NOMO-1 treated with DMSO at 0.1 percent for 48 hours (cell line): ENCODE measurements at regions not wholly inside any gene's neighbourhood (a gene's known extent, or its start where the extent isn't known, plus 50 kb on each side); places are given as distances from the start of the nearest gene placed in this dataset.

Experiments
- DNase-seq: peaks from one replicate; lab custom pipeline; 2025; ENCODE audit not compliant: unreplicated experiment; lab: John Stamatoyannopoulos, UW

DNA sequence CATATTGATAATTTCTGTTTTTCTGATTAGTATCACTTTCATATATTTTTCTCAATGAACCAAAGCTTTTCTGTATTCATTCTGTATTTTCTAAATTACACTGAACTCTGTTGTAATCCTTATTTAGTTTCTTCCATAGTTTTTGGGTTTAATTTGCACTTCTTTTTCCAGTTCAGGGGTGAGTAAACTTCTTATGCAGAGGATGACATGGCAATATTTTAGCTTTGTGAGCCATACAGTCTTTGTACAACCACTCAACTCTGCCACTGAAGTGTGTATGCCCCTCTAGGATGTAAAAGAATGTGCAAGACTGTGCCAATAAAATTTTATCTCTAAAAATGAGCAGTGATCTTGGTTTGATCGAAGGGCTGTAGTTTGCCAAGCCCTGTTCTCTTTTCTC, 239.0 kb upstream of the CITED2 start:
- DNase-seq = no peak

DNA sequence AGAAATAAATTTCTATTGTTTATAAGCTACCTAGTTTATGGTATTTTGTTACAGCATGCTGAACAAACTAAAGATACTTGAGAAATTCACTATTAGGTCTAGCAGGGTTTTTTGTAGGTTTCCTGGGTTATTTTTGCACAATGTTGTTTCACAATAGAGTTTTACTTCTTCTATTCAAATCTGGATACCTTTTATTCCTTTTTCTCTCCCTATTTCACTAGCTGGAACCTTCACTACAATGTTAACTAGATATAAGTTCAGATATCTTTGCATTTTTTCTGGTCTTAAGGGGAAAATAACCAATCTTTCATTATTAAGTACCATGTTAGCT, 237.7 kb upstream of the CITED2 start:
- peak; percentile 80 for DNase-seq

DNA sequence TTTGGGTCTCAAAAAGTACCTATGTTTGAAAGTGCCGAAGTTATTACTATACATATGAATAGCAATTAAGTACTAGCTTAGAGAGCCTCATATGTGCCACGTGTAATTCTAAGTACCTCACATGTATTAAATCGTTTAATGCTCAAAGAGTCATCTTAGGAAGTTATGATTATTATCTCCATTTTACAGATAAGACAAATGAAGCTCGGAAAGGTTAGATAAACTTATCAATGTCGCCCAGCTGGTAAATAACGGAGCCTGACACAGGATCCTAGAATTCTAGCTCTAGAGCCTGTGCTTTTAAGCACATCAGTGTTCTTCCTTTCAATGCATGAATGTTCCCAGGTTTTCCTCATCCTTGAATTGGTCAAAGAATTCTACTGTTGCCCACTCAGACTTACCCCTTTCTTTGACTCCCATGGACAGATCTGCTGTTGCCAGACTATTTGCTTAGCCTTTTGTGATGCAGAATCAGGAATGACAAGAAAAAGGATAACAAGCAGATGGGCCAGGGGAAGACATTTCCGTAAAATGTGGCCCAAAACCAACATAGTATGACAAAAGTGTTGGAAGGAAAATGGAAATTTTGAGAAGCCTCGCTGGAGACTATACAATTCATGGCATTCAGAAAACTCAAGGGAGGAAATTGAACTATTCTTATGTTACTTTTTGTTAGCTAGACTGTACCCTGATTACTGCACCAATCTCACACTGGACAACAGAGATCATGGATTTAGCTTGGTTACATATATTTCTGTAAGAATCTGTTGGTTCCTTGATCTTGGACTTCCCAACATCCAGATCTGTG, 237.1 kb upstream of the CITED2 start:
- no peak for DNase-seq

DNA sequence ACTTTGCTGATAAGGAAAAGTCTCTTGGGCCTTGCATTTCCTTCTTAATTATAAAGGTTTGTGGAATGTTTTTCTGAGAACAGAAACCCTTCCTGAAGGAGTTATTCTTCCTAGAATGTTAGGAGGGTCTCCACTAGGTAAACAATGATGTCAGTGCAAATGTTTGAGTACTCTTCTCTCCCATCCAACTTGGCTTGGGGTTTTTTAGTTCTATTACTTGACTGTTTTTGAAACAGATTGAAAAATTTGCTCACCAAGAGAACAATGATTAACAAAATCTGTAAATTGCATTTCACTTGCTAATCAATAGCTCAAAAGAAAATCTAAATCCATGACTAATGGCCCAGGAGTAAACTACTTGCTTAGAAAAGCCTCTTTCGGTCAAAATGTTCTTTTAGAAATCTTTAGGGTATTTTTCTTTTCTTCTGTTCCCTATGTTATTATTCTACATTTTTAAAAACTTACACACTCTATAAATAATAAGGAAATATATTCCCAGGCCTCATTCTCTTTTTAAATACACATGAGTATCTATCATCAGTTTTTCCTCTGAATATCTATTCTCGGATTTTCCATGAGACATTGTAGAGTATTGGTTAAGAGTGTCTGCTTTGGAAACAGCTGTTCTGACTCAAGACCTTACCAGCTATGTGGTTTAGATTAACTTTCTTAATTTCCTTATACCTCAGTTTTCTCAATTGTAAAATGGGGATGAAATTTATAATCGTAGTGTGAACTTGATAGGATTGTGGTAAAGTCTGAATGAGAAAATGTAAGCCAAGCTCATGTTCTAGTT, 234.2 kb upstream of the CITED2 start:
- no peak for DNase-seq

DNA sequence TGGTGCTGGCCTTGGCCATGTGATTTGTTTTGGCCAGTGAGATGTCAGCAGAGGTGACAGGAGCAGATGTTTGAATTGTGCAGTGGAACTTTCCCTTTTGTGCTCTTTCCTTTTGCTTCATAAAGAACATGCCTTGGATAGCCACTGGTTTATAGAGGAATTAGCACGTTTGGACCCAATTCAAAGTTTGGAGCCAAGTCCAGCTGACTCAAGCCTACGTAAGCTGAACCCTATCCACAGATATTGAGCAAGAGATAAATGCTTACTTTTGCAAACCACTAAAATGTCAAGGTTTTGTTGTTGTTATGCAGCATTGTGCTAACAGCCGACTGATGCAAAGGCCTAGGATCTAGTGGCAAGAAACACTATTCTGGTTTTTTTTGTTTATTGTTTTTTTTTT, 230.9 kb upstream of the CITED2 start:
- DNase-seq = no peak

DNA sequence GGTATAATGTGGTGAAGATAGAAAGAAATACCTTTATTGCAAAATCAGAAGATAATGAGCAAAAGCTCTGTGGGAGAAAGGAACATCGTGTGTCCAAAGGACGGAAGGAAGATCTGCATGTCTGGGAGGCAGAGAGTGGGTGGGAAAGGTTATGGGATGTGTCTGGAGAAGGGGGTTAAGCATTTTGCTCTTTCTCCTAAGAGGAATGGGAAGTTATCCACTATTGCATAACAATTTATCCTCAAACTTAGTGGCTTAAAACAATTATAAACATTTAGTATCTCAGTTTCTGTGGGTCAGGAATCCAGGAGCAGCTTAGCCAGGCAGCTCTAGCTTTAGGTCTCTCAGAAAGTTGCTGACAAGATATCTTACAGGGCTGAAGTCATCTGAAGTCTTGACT, 229.1 kb upstream of the CITED2 start:
- no peak for DNase-seq

DNA sequence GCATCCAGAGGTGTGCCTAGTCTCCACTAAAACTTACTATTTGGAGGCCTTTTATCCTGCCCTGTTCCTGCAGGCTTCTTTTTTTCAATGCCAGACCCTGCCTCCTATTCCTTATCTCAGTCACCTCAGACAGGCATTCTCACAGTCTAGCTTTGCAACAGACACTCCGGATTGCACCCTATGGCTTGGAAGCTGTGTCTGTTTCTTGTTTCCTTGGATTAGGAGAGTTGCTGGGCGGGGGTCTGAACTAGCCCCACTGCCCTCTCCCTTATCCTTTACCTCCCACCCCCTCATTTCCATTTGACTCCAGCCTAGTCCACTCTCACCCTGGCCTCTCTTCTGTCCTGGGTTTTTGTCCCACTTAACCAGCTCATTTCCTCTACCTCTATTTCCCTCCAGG, 228.1 kb upstream of the CITED2 start:
- no peak for DNase-seq

DNA sequence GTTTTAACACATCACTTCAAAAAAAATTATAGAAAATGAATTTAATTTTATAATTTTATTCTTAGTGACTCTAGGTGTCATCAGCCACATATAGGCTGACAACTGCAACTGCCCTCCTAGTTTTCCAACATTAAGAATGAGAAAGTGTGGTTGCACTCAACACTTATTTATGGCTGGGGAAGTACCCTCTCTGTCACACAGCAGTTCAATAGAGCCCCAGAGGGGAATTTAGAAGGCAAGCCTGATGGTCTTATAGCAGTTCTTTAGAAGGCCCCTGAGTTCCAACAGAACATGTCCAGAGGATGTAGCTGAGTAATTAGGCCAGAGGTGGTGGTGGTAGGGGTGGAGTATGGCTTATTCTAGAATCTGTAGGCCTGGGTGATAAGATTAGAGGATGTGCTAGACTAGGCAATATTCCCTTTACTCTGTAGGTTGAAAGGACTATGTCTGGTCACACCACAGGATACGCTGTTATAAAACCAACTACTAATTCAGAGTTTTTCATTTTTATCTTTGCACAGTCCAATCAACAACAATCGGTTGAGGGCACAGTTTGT, 226.5 kb upstream of the CITED2 start:
- no peak for DNase-seq

DNA sequence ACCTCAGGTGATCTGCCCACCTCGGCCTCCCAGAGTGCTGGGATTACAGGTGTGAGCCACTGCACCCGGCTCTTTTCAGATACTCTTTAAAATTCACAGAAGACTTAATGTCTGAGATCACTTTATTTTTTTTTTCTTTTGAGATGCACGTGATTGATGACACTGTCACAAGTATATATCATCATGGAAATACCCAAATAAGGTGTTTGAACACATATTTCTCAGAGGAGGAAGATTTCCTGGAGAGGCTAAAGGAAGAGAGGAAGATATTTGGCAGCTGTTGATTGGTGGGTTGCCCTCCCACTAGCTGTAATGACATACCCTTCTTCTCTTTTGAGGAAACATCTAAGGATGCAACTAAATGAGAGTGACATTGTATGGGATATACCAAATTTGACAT, 225.9 kb upstream of the CITED2 start:
- DNase-seq = no peak

DNA sequence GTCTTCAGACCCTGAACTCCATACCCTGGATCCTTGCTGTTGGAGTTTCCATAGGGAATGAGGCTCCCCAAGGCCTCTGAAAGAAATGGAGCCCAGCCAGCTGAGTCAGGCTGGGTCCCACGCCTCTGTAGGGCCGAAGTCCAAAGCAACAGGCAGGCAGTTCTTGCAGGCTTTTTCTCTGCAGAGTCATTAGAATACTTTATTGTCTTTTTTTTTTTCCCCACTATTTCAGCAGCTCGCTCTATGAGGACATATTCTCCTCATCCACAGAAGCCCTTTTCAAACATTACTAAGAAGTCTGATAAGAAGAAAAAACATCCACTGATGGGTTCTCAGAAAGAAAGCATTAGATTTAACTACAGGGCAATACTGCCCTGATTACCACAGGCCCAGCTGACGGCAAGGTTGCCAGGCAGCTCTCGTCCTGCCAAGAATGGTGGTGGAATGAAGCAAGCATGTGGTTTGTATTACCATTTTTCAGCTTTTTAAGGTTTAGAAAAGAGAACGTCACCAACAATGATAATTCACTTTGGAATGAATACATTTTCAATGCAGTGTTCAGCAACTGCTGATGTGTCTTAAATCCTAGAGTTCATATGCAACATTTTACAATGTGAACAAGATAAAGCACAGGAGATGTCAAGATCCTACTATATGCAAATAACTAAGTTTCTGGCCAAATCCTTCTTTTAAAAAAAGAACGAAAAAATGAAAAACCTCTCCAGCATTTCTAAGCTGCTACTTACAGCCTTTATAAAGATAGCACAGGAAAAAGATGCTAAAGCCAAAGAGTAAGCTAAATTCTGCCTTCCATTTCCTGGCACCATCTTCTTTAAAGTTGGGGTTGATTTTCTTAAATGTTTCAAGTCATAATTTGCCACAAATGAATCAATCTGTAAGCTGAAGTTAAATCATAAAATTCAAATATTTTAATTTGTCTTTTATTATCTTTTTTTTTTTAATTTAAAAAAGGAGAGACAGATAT, 223.6 kb upstream of the CITED2 start:
- peak; percentile 56 for DNase-seq

DNA sequence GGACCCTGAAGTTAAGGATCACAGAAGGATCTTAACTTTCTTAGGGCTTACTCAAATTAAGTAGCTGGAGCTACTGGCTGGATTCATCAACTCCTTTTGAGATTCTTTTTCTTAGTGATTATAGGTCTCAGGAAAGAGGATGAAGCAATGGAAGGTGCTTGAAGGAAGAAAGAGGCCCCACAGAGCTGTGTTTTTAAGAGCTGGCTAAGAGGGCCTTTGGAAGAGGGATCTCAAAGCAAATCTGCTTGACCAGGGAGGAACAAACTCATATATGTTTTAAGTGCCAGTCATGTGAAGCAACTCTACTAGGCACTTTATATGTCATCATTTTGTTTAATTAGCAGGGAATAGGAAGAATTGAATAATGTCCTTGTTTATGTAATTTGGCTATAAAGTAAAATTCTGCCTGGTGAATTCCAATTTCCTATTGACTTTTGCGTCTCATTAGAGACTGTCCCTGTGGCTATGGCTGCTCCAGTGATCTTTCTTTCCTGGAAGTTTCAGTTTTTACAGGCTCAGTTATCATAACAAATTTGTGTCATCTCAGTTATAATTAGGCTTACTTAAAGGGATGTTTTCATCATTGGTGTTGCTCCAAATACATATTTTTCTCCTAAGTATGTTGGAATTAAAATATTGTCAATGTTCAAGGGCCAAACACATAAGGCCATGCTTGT, 222.8 kb upstream of the CITED2 start:
- DNase-seq = peak; percentile 23

DNA sequence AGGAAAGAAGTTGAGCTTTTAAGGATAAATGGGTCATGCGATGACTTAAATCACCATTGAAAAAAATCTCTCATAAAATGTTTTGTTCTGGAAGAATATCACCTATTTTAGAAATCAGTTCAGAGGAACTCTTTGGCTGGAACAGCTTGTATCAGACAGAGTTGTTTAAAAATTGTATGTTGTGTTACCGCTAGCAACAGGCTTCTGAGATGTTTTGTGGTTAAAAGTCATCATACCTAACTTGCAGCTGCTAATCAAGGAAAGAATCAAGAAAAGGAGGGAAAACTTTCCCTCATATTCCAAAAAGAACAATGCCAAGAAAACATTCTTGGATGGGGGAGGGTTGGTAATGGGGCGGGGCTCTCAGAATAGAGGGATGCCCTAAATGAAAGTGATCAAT, 220.7 kb upstream of the CITED2 start:
- DNase-seq = no peak

DNA sequence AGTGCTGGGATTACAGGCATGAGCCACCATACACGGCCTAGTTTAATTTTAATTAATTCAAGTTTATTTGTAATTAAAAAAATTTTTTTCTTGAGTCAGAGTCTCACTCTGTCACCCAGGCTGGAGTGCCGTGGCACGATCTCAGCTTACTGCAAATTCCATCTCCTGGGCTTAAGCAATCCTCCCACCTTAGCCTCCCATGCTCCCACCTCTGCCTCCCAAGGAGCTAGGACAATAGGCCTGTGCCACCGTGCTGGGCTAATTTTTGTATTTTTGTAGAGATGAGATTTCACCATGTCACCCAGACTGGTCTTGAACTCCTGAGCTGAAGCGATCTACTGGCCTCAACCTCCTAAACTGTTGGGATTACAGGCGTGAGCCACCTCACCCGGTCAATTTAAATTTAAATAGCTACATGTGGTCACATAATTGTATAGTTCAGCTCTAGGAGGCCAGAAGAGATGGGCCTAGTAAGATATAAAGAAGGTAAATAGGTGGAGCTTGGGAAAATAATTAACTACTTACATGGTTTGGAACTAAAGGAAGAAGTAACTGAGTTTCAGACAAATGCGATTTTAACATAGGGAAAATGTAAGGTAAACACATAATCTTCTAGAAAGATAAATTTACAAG, 220.0 kb upstream of the CITED2 start:
- DNase-seq = no peak

DNA sequence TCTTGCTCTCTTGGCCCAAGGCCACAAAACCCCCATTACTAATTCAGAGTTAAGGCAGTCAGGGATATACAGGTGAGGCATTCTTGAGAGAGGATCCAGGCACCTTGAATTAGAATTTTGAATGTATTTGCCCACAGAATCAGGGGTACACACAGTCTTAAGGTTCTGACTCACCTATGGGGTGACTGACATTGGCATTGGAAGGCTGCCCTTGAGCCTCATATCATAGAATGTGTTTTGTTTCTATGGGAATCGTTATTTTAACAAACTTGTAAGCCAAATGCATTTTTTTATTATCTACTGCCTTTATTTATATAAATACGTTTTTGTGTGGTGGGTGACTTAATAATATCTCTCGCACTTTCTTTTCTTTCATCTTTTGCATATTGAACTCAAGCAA, 218.6 kb upstream of the CITED2 start:
- no peak for DNase-seq

DNA sequence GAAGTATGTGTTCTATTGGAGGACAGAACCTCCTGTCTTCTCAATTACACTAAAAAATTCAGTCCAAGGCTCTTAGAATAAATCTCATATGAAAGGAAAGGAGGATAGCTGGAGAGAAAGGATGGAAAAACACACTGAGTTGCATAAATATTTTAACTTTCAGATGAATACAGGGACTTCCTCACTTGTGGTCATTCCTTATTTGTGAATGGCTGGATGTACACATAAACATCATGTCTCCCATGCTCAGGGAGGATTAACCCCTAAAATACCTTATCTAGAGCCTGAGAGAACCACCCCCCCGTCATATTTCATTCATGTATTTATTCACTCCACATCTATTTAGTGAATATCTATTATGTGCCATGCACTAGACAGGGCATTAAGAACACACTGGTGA, 217.6 kb upstream of the CITED2 start:
- DNase-seq = no peak

DNA sequence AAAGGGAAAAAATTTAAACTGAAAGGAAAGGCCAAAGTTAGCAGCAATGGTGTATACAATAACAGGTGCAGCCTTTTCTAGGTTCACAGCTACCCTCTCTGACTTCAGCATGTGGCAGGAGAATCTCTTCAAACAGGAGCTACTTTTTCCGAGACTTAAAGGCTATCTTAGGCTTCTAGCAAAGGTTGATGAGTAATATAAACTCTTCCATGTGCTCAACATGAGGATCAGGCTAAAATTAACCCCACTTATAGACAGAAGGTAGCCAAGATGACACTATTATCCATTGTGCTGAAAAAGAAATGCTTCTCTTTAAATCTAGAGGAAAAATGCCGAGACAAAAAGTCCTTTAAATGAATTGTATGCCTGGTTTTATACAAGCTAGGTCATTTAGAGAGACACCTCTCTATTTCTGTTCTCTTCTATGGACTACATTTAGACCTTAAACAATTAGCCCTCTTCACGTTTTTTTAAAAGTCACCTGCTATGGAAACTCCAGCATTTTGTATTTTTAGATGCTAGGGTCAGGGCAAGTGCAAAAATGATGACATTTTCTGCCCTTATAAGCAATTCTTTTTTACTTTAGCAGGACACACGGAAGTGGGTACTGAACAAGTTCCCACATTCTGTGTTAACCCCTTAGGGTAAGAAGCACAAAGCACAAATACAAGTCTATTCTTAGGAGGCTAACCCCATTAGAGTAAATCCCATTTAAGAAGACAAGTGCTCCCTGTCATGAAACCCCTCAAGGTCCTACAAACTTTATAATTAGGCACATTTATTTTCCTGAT, 216.8 kb upstream of the CITED2 start:
- peak; percentile 41 for DNase-seq

DNA sequence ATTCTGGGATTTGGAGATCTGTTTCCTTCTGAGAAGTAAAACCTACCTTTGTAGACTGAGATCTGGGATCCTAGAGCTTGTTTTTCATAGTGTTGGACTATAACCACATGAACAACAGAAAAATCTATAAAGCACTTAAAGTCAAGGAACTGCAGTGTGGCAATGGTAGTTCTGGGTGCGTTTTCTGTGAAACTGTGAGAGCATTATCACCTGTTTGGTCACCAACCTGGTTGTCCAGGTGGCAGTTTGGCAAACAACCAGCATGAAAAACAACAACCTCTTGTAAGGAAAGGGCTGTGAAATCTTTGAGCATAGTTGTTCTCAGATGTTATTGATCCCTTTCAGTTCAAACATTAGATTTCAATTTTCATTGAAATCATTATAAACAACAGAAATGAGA, 215.8 kb upstream of the CITED2 start:
- DNase-seq = no peak

DNA sequence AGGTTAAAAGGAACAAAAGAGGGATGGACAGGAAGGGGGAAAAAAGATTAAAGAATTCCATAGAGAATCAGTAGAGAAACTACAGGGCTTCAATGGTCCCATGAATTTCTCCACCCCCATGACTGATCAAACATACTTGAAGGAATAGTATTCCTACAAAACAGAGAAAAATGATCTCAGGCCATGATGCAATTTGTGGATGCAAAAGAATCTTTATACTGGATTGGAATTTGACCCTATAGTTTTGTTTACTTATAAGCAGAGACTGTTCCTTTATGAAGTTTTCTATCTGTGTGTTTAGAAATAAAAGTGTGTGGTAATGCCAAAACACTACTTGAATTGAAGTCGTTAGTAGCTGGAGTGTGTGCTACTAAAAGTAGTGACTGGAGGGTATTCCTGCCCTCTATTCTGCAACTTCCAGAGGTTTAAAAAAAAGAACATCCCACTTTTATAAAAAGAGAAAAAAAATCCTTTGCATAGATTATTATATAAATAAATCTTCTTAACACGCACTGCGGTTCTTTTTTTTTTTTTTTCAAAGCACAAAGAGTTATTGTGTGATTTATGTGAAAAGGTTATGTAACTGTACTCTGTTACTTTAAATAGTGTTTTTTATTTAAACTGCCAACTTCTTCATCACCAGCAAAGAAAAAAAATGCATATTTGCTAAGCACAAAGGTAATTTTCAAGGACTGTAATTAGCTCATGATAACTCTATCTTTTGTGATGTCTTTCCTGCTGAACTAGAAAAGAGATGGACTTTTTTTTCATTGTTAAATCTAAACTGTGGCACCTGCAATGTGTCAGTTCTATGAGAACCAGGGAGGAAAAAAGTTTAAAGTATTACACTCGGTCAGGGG, 214.5 kb upstream of the CITED2 start:
- peak; percentile 81 for DNase-seq
